ENCODE measurements at regions not wholly inside any gene's neighbourhood (a gene's known extent, or its start where the extent isn't known, plus 50 kb on each side); places are given as distances from the start of the nearest gene placed in this dataset.

DNA sequence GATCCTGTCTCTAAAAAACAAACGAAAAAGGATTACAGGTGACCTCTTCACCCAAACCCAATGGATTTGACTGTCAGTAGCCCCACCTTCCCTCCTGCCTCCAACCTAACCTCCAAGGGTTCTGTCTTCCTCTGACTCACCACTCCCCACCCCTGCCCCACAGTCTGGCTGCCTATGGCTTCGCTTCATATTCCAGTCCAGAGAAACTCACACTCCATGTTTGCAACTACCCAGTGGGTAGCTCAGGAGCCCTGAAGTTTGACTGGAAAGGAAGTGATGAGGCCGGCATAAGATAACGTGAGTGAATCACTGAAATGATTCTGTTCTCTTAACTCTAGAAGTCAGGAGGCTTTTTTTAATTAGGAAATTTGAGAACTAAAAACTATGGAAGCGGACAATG, 303.9 kb downstream of the FOXO1 start:
- TF ChIP-seq, protein P1, sequence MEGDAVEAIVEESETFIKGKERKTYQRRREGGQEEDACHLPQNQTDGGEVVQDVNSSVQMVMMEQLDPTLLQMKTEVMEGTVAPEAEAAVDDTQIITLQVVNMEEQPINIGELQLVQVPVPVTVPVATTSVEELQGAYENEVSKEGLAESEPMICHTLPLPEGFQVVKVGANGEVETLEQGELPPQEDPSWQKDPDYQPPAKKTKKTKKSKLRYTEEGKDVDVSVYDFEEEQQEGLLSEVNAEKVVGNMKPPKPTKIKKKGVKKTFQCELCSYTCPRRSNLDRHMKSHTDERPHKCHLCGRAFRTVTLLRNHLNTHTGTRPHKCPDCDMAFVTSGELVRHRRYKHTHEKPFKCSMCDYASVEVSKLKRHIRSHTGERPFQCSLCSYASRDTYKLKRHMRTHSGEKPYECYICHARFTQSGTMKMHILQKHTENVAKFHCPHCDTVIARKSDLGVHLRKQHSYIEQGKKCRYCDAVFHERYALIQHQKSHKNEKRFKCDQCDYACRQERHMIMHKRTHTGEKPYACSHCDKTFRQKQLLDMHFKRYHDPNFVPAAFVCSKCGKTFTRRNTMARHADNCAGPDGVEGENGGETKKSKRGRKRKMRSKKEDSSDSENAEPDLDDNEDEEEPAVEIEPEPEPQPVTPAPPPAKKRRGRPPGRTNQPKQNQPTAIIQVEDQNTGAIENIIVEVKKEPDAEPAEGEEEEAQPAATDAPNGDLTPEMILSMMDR (IDR thresholded peaks at IDR 0.05) = no peak
- no peak for TF ChIP-seq EZH2 (IDR thresholded peaks at IDR 0.05)
